ENCODE measurements at regions not wholly inside any gene's neighbourhood (a gene's known extent, or its start where the extent isn't known, plus 50 kb on each side); places are given as distances from the start of the nearest gene placed in this dataset.
"Not testable (repeated sequence)": the region's sequence is repeated elsewhere in the genome, so short reads cannot be mapped to it uniquely, and the experiment has no call there.

- no peak for DNase-seq
Observed at GRCh38 chr6:92495242-92495641, 924.1 kb downstream of the EPHA7 start.

- DNase-seq = no peak
Observed at GRCh38 chr6:92485487-92485886, 933.9 kb downstream of the EPHA7 start.

GRCh38 chr6:92479831-92480230 lies 939.5 kb downstream of the EPHA7 start:
- no peak for DNase-seq

- DNase-seq = no peak
Observed at GRCh38 chr6:92473056-92473455, 946.3 kb downstream of the EPHA7 start.

- DNase-seq = no peak
Observed at GRCh38 chr6:92469186-92469828, 950.1 kb downstream of the EPHA7 start.

GRCh38 chr6:92468066-92468465 lies 951.3 kb downstream of the EPHA7 start:
- no peak for DNase-seq

GRCh38 chr6:92460133-92460532 lies 959.2 kb downstream of the EPHA7 start:
- no peak for DNase-seq

- no peak for DNase-seq
Observed at GRCh38 chr6:92459606-92460005, 959.8 kb downstream of the EPHA7 start.

- no peak for DNase-seq
Observed at GRCh38 chr6:92446052-92446451, 973.3 kb downstream of the EPHA7 start.

- no peak for DNase-seq
Observed at GRCh38 chr6:92433911-92434310, 985.4 kb downstream of the EPHA7 start.

GRCh38 chr6:92431502-92431901 lies 987.9 kb downstream of the EPHA7 start:
- no peak for DNase-seq

- DNase-seq = no peak
Observed at GRCh38 chr6:92428448-92428847, 990.9 kb downstream of the EPHA7 start.

GRCh38 chr6:92427453-92427852 lies 991.9 kb downstream of the EPHA7 start:
- no peak for DNase-seq

GRCh38 chr6:92415656-92416055 lies 1003.7 kb downstream of the EPHA7 start:
- no peak for DNase-seq

GRCh38 chr6:92408350-92408749 lies 1011.0 kb downstream of the EPHA7 start:
- no peak for DNase-seq

- DNase-seq = no peak
Observed at GRCh38 chr6:92404281-92404680, 1015.1 kb downstream of the EPHA7 start.

GRCh38 chr6:92399911-92400310 lies 1019.4 kb downstream of the EPHA7 start:
- DNase-seq = no peak

- DNase-seq = not testable (repeated sequence)
Observed at GRCh38 chr6:92388706-92389105, 1030.7 kb downstream of the EPHA7 start.

- no peak for DNase-seq
Observed at GRCh38 chr6:92380803-92381601, 1038.4 kb downstream of the EPHA7 start.

GRCh38 chr6:92377137-92377536 lies 1042.2 kb downstream of the EPHA7 start:
- no peak for DNase-seq

- DNase-seq = peak; percentile 13
Observed at GRCh38 chr6:92376691-92377090, 1042.7 kb downstream of the EPHA7 start.

GRCh38 chr6:92371211-92372208 lies 1047.8 kb downstream of the EPHA7 start:
- peak; percentile 79 for DNase-seq

- no peak for DNase-seq
Observed at GRCh38 chr6:92369309-92369708, 1050.0 kb downstream of the EPHA7 start.
